Activated naive CD8-positive, alpha-beta T cell treated with anti-CD3 and anti-CD28 coated beads, Interleukin-2, amount 10 ng/mL, durations not matched to agents 7 days and 5 days (primary cell): ENCODE measurements at regions not wholly inside any gene's neighbourhood (a gene's known extent, or its start where the extent isn't known, plus 50 kb on each side); places are given as distances from the start of the nearest gene placed in this dataset.
"Not testable (repeated sequence)": the region's sequence is repeated elsewhere in the genome, so short reads cannot be mapped to it uniquely, and the experiment has no call there.

Experiments
- ATAC-seq: fragments of 150-1000 bp; cut with Tn5 transposase; one replicate; pipeline ENCODE4 v1.10.0; 2021; ENCODE audit warnings: low read depth, moderate library complexity
- POLR2A ChIA-PET: fragments of 350-600 bp; sonication (Branson Sonifier 250); formaldehyde crosslinking; loops from one replicate; lab custom pipeline; 2021; ENCODE audit warnings: antibody characterized with exemption; lab: Charles Lee
- DNase-seq: peaks from one replicate; pipeline ENCODE4 v3.0.0; 2021
- H3K27ac Mint-ChIP-seq: one replicate; pipeline ENCODE4 v1.8.0; 2022; ENCODE audit warnings: mild to moderate bottlenecking, mixed read lengths
- H3K27me3 Mint-ChIP-seq: one replicate; pipeline ENCODE4 v1.8.0; 2022; ENCODE audit warnings: mild to moderate bottlenecking, moderate library complexity, mixed read lengths
- H3K36me3 Mint-ChIP-seq: one replicate; pipeline ENCODE4 v1.8.0; 2021; ENCODE audit warnings: mild to moderate bottlenecking, mixed read lengths
- H3K4me1 Mint-ChIP-seq: one replicate; pipeline ENCODE4 v1.8.0; 2021; ENCODE audit warnings: mixed read lengths
- H3K4me3 Mint-ChIP-seq: one replicate; pipeline ENCODE4 v1.8.0; 2022; ENCODE audit warnings: mild to moderate bottlenecking, moderate library complexity, mixed read lengths
- H3K9me3 Mint-ChIP-seq: one replicate; pipeline ENCODE4 v1.8.0; 2021; ENCODE audit warnings: mixed read lengths

DNA sequence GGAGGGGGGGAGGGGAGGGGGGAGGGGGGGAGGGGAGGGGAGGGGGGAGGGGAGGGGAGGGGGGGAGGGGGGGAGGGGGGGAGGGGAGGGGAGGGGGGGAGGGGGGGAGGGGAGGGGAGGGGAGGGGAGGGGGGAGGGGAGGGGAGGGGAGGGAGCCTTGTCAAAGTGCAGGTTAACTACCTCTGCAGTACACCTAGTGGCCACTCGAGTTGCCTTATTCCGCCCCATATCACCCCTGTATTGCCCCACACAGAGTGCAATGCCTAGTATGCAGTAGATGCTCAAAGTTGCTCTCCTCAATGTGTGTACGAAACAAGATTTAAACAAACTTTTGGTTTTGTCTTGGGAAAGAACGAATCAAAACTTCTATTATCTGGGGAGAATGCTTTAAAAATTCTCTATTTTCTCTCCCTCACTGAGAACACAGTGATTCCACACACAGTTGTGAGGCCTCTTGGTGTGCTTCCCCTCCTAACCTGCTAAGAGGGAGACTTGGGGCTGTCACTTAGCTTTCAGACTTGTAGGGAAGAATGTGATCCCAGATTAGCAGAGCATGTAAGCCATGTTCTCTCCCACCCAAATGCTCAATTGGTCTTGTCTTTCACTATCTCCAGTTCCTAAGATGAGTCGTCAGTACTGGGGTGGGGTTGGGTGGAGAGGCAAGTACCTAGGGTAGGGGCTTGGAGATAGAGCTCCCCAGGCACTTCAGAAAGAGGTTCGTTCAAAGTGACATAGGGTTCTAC lies 79.7 kb upstream of the MAP10 start:
- peaks cover 12% of the 10 kb centered on the region for H3K27me3 Mint-ChIP-seq

DNA sequence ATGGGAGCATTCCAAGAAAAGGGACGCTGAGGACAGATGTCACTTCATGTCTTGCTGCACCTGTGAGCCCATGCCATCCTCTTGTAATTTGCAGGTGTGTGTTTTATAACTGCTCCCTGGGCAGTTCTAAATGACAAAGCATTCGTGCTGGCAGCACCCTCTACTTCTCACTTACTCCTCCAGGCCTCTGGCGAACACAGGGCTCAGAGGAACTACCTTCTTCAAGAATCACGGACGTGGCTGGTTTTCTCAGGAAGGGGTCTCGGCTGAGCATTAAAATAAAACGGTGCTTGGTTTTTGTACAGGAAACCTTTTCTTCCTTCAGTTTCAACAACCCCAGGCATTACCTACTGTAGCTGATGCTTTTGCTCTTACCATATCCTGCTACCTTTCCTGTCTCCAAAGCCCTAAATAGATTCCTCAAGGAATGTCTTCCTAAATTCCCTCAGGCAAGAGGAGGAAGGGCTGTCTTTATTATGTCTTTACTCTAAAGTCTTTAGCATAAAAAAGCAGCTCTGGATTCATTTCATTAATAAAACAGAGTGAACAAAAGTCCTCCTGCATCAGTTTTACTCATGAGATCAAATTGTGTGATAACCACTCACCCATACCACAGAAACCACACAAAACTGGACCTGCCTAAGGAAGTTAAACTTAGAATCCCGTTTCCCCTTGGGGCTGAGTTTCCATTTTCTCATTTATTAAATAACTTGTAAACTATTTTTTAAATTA lies 79.0 kb upstream of the MAP10 start:
- ATAC-seq, result no peak
- peaks cover 15% of the 10 kb centered on the region for H3K27me3 Mint-ChIP-seq
- POLR2A ChIA-PET, result no interaction called here
- H3K4me1 Mint-ChIP-seq, result peaks cover 9% of the 10 kb centered on the region
- no peaks in the 10 kb centered on the region for H3K9me3 Mint-ChIP-seq
- DNase-seq, result no peak
- H3K27ac Mint-ChIP-seq, result no peak overlapping the region
- no peaks in the 10 kb centered on the region for H3K36me3 Mint-ChIP-seq
- H3K4me3 Mint-ChIP-seq, result no peak overlapping the region

More for the DNA sequence above, 79.7 kb upstream of the MAP10 start:
- H3K4me1 Mint-ChIP-seq, result peaks cover 9% of the 10 kb centered on the region
- no peaks in the 10 kb centered on the region for H3K36me3 Mint-ChIP-seq
- H3K9me3 Mint-ChIP-seq, result no peaks in the 10 kb centered on the region
- DNase-seq (no peak), ATAC-seq (no peak)
- no peak overlapping the region for H3K27ac Mint-ChIP-seq
- no peak overlapping the region for H3K4me3 Mint-ChIP-seq
- POLR2A ChIA-PET, result interaction anchor here (0.7 kb wide), 1 partner anchor 53 kb away, joined by 3 read pairs; no protein-coding TSS in a partner anchor

DNA sequence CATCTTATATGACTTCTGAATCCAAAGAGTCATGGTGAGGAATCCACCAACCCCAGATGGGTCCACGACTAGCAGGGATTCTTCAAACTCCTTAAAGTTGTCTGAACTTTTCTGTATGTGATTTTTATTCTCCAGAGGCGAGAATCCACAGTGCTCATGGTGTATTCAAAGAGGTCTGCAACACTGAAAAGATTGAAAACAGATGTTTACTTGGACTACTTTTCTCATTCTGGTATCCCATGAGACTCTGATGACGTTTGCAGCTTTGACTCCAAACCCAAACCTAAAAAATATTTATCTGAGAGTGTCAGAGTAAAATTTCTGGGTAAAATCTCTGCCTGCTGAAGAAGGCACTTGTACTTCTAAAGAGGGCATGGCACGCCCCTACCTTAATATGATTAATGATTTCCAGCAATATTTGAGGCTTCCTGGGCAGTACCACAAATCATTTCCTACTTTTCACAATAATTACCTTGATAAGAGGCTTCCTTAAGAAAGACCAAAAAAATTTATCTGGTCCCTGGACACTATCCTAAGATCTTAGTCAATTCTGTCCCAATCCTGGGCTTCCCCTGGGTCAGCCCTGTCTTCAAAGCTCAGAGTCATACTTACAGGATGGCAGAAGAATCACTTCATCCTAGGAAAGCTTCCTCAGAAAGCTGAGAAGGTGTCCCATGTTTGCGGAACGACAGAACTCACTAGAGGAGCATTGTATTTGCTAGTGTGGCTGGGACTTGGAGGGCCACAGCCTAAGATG lies 76.5 kb upstream of the MAP10 start:
- POLR2A ChIA-PET, result no interaction called here
- ATAC-seq, result no peak
- Mint-ChIP-seq H3K4me3 (no peak overlapping the region), H3K4me1 (peaks cover 9% of the 10 kb centered on the region), H3K9me3 (no peaks in the 10 kb centered on the region), H3K27ac (no peak overlapping the region), H3K27me3 (peaks cover 15% of the 10 kb centered on the region), H3K36me3 (no peaks in the 10 kb centered on the region)
- no peak for DNase-seq

DNA sequence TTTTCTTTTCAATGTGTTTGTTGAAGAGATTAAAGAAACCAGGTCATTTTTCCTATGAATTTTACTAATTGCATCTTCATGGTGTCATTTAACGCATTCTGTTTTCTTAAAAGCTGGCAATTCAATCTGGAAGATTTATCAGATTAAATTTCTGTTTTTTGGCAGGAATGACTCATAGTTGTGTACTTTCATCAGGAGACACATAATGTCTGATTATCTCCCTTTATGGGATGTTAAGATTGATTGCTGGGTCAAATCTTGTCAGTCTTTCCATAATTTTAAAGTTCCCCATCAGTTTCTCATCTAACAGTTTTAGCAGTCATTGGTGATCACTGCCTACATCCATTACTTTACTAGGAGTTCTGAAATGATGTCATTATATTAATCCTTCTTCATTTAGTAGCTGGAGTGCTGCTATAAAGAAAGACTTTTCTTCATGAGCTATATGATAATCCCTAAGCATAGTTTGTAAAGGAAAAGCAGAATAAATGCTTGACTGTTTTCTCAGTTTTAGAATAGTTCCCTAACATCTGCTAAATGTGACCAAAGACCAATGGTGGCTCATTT lies 72.8 kb upstream of the MAP10 start:
- no peaks in the 10 kb centered on the region for H3K9me3 Mint-ChIP-seq

DNA sequence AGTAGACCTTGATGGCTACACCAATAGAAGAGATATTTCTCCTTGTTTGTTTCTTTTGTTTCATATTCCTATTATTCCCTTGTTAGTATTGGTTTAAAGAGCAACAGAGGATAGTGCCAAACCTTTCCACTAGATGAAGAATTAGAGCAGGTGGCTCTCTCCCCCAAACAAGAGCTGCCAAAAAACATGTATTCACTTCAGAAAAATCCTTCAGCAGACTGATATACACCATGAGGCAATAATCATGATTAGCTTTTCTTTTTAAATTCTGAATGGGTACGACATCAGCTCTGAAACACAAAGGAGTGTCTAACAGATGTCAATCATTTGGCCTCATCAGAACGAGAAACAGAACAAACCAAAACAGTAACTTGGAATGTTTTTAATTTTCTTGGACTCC lies 67.3 kb upstream of the MAP10 start:
- no peak for DNase-seq
- Mint-ChIP-seq H3K27me3 (peaks cover 3% of the 10 kb centered on the region), H3K4me3 (no peak overlapping the region), H3K4me1 (peaks cover 1% of the 10 kb centered on the region), H3K27ac (no peak overlapping the region), H3K36me3 (no peaks in the 10 kb centered on the region), H3K9me3 (no peaks in the 10 kb centered on the region)
- POLR2A ChIA-PET, result no interaction called here
- ATAC-seq, result no peak

More for the DNA sequence above, 72.8 kb upstream of the MAP10 start:
- DNase-seq (no peak), ATAC-seq (no peak)
- POLR2A ChIA-PET, result no interaction called here
- H3K4me3 Mint-ChIP-seq, result no peak overlapping the region
- H3K27me3 Mint-ChIP-seq, result peaks cover 11% of the 10 kb centered on the region
- no peaks in the 10 kb centered on the region for H3K36me3 Mint-ChIP-seq
- H3K4me1 Mint-ChIP-seq, result peaks cover 1% of the 10 kb centered on the region
- no peak overlapping the region for H3K27ac Mint-ChIP-seq

DNA sequence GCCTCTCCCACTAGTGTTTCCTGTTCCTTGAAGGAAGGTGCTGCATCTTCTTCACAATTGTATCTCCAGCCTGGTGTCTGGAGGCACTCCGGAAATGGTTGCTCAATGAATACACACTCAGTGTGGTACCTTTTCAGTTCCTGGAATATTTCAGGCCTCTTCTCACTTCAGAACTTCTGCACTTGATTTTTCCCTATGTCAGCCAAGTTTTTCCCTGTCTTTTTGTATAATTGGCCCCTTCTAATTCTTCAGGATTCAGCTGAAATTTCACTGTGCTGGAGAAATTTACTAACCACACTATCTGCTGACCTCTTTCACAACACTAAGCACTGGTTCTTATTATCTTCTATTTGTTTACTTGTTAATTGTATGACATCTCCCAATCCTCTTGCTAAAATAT lies 61.2 kb upstream of the MAP10 start:
- ATAC-seq, result no peak
- H3K36me3 Mint-ChIP-seq, result peaks cover 4% of the 10 kb centered on the region
- no peak overlapping the region for H3K27ac Mint-ChIP-seq
- H3K4me1 Mint-ChIP-seq, result no peaks in the 10 kb centered on the region
- H3K27me3 Mint-ChIP-seq, result peaks cover 3% of the 10 kb centered on the region
- H3K4me3 Mint-ChIP-seq, result no peak overlapping the region
- POLR2A ChIA-PET, result no interaction called here
- peaks cover 11% of the 10 kb centered on the region for H3K9me3 Mint-ChIP-seq
- no peak for DNase-seq

DNA sequence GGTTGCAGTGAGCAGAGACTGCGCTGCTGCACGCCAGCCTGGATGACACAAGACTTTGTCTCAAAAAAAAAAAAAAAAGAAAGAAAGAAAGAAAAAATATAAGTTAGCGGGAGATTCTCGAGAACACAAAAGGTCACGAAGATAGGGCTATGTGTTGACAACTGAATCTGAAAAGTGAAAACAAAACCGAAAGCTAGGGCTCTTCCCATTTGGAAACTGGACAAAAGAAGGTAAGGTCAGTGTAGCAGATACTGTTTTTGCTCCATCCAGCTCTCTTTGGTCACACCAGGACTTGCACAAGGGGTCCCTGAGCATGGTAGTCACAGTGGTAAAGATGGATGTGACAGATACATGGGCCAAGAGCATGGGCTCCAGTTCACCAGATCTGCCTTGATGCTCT lies 60.4 kb upstream of the MAP10 start:
- Mint-ChIP-seq H3K27ac (no peak overlapping the region), H3K36me3 (peaks cover 4% of the 10 kb centered on the region), H3K9me3 (peaks cover 16% of the 10 kb centered on the region), H3K4me3 (no peak overlapping the region), H3K4me1 (no peaks in the 10 kb centered on the region), H3K27me3 (no peaks in the 10 kb centered on the region)
- ATAC-seq (no peak), DNase-seq (no peak)
- POLR2A ChIA-PET, result no interaction called here

DNA sequence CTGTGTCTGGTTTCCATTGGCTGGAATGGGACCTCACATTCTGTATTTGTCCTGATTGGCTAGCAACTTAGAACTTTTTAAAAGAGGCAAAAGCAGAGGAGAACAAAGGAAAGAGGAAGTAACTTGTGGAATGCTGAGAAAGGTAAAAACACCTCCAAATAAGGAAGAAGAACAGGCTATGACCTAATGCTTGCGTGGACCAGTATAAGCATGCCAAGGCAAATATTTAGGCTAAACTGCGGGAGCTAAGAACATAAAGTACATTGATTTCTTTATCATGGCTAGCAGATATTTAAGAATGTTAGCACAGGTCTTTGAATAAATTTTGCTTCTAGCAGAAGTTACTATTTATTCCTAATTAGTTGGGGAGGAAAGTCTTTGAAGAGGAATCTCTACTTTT lies 59.5 kb upstream of the MAP10 start:
- H3K36me3 Mint-ChIP-seq, H3K27me3 Mint-ChIP-seq, ATAC-seq, DNase-seq, H3K4me3 Mint-ChIP-seq, H3K4me1 Mint-ChIP-seq, POLR2A ChIA-PET, H3K27ac Mint-ChIP-seq: not testable (repeated sequence)
- H3K9me3 Mint-ChIP-seq, result peaks cover 16% of the 10 kb centered on the region

DNA sequence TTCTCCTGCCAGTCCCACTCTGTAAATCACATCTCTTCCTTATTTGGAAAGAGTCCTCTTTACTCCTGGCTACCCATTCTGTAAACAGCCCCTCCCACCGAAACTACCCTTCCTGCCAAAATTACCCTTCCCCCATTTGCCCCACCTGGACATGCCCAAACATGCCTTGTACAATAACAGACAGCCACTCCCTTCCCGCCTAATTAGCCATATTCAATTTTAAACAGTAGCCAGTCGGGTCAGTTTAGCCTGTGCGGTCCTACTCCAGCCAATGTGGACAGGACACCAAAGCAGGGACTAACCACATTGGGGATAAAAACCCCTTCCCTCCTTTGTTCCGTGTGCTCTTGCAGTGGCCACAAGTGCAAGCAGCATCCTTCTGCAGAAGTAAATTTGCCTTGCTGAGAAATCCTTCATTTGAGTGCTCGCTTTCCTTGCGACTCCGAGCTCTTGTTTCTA lies 56.3 kb upstream of the MAP10 start:
- peaks cover 4% of the 10 kb centered on the region for H3K27me3 Mint-ChIP-seq
- H3K9me3 Mint-ChIP-seq, result peaks cover 18% of the 10 kb centered on the region
- H3K4me1 Mint-ChIP-seq, result peaks cover 10% of the 10 kb centered on the region
- H3K4me3 Mint-ChIP-seq, result no peak overlapping the region
- ATAC-seq (no peak), DNase-seq (no peak)
- H3K36me3 Mint-ChIP-seq, result peaks cover 4% of the 10 kb centered on the region
- H3K27ac Mint-ChIP-seq, result no peak overlapping the region
- POLR2A ChIA-PET, result no interaction called here

DNA sequence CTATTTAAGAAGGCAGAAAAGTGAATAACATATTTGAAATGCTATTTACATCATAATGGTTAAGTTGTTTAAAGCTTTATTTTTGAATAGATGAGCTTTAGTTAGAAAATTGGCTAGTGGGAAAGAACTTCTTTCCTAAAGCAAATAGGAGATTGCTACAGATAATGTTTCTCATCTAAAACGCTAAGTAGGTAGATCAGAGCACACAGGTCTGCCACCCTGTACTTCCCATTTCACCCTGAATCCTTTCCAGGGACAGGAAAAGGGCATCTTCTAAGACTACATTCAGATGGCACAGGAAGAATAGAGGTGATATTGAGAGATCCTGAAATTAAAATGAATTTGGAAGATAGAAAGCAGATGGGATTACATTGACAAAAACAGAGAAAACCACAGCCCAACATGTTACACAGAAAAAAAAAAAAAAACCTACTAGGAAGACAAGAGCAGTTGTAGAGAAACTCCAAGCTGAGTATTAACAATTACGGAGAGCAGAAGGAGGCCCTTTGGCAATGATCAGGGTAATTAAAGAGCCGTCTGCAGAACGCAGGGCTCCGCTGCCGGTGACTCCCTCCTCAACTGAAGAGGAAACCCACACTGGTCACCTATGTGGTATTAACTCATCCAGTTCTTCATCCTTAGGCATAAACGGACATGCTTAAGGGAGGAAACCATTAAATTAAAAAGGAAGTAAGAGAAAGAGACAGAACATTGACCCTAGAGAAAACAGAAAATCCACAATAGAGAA lies 53.6 kb upstream of the MAP10 start:
- Mint-ChIP-seq H3K4me3 (no peak overlapping the region), H3K36me3 (peaks cover 4% of the 10 kb centered on the region), H3K9me3 (peaks cover 17% of the 10 kb centered on the region), H3K27me3 (peaks cover 4% of the 10 kb centered on the region), H3K27ac (no peak overlapping the region), H3K4me1 (peaks cover 10% of the 10 kb centered on the region)
- POLR2A ChIA-PET, result no interaction called here
- DNase-seq (no peak), ATAC-seq (no peak)

DNA sequence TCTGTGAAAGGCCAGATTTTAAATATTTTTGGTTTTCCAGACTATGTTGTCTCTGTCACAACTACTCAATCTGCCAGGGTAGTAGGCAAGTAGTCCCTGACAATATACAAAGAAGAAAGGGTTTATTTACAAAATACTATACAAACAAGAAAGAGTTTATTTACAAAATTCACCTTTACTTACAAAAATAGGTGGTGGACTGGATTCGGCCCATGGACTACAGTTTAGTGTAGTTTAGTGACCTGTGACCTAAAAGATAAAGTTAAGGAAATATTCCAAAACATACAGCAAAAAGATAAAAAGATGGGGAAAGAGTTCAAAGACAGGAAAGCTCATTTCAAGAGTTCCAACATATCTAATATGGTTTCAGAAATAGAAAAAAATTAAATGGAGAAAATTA lies 52.9 kb upstream of the MAP10 start:
- POLR2A ChIA-PET, result no interaction called here
- H3K4me3 Mint-ChIP-seq, result no peak overlapping the region
- H3K27ac Mint-ChIP-seq, result no peak overlapping the region
- peaks cover 4% of the 10 kb centered on the region for H3K36me3 Mint-ChIP-seq
- DNase-seq (no peak), ATAC-seq (no peak)
- H3K4me1 Mint-ChIP-seq, result peaks cover 10% of the 10 kb centered on the region
- peaks cover 16% of the 10 kb centered on the region for H3K9me3 Mint-ChIP-seq
- H3K27me3 Mint-ChIP-seq, result peaks cover 4% of the 10 kb centered on the region

DNA sequence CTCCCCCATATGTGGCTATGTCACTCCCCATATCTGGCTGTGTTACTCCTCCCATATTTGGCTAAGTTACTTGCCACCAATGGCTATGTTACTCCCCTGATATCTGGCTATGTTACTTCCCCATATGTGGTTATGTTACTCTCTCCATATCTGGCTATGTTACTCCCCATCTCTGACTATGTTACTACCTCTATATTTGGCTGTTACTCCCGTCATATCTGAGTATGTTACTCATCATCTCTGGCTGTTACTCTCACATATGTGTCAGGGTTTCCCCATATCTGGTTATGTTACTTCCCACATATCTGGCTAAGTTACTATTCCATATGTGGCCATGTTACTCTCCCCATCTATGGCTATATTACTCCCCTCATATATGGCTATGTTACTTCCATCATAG lies 50.3 kb upstream of the MAP10 start:
- H3K27me3 Mint-ChIP-seq, result peaks cover 4% of the 10 kb centered on the region
- no peak for ATAC-seq
- peaks cover 10% of the 10 kb centered on the region for H3K4me1 Mint-ChIP-seq
- H3K9me3 Mint-ChIP-seq, result peaks cover 3% of the 10 kb centered on the region
- H3K27ac Mint-ChIP-seq, result no peak overlapping the region
- no peaks in the 10 kb centered on the region for H3K36me3 Mint-ChIP-seq
- no peak for DNase-seq
- H3K4me3 Mint-ChIP-seq, result no peak overlapping the region
- POLR2A ChIA-PET, result no interaction called here
